H1 (cell line): ENCODE measurements at regions not wholly inside any gene's neighbourhood (a gene's known extent, or its start where the extent isn't known, plus 50 kb on each side); places are given as distances from the start of the nearest gene placed in this dataset.

Experiments
- CTCF ChIA-PET: fragments of 300-600 bp; sonication (Branson Sonifier 250); formaldehyde crosslinking; loops from one replicate; lab custom pipeline; 2021; ENCODE audit not compliant: partially characterized antibody; lab: Charles Lee
- POLR2A ChIA-PET: fragments of 300-600 bp; sonication (Branson Sonifier 250); formaldehyde crosslinking; loops from one replicate; lab custom pipeline; 2021; ENCODE audit warnings: inconsistent platforms; ENCODE audit not compliant: partially characterized antibody; lab: Charles Lee
- DNase-seq, 2 experiments: peaks; one replicate each; pipeline versions ENCODE4 v3.0.0 to v3.0.0-alpha.2; 2010 to 2022; ENCODE audit warnings: low spot score in 2 of 2, low read depth in 1 of 2, mixed read lengths in 1 of 2
- FAIRE-seq: peaks from 2 replicates; lab custom pipeline; 2011; peaks lifted over from hg19 to GRCh38; lab: Jason Lieb, UNC
- H2AFZ ChIP-seq: 2 replicates; pipeline ENCODE4 v1.8.1; 2012; ENCODE audit warnings: low read length, inconsistent platforms
- H2AK5ac ChIP-seq: 2 replicates; pipeline ENCODE4 v1.6.1; 2013; ENCODE audit warnings: low read depth, low read length
- H2BK120ac ChIP-seq: replicated peaks from 2 replicates; pipeline ENCODE3; 2013; ENCODE audit warnings: low read depth, low read length, inconsistent platforms
- H2BK12ac ChIP-seq: 2 replicates; pipeline ENCODE4 v1.6.1; 2013; ENCODE audit warnings: low read depth, low read length
- H2BK15ac ChIP-seq: 2 replicates; pipeline ENCODE4 v1.6.1; 2013; ENCODE audit warnings: low read length
- H2BK20ac ChIP-seq: 2 replicates; pipeline ENCODE4 v1.6.1; 2013; ENCODE audit warnings: low read length
- H2BK5ac ChIP-seq: 2 replicates; pipeline ENCODE4 v1.6.1; 2013; ENCODE audit warnings: low read depth, low read length
- H3K14ac ChIP-seq: 2 replicates; pipeline ENCODE4 v1.6.1; 2013; ENCODE audit warnings: inconsistent platforms; ENCODE audit not compliant: insufficient read length
- H3K18ac ChIP-seq: 2 replicates; pipeline ENCODE4 v1.6.1; 2013; ENCODE audit warnings: low read length; ENCODE audit errors: extremely low read depth
- H3K23ac ChIP-seq: 2 replicates; pipeline ENCODE4 v1.6.1; 2013; ENCODE audit warnings: inconsistent platforms; ENCODE audit not compliant: insufficient read length
- H3K23me2 ChIP-seq: 2 replicates; pipeline ENCODE4 v1.6.1; 2013; ENCODE audit warnings: low read depth, low read length
- H3K27ac ChIP-seq: 2 replicates; pipeline ENCODE4 v1.6.1; 2011; ENCODE audit warnings: low read depth, low read length, inconsistent platforms
- H3K27me3 ChIP-seq, 4 experiments: replicated peaks in 1 of 4; 1 replicate in 1 of 4; 2 replicates in 3 of 4; pipeline versions ENCODE4 v1.6.1 to v1.8.1; 2011 to 2013; ENCODE audit warnings: low read length in 3 of 4, mild to moderate bottlenecking in 3 of 4, inconsistent platforms in 2 of 4, mixed read lengths in 2 of 4, moderate library complexity in 1 of 4; ENCODE audit not compliant: control insufficient read depth in 3 of 4, insufficient read depth in 3 of 4; ENCODE audit errors: extremely low read depth in 1 of 4
- H3K36me3 ChIP-seq, 4 experiments: 2 replicates each; pipeline versions ENCODE4 v1.6.1 to v1.8.1; 2011 to 2013; ENCODE audit warnings: mild to moderate bottlenecking in 4 of 4, low read length in 3 of 4, moderate library complexity in 2 of 4, control low read depth in 1 of 4, inconsistent platforms in 1 of 4; ENCODE audit not compliant: insufficient read depth in 4 of 4, control insufficient read depth in 2 of 4
- H3K4ac ChIP-seq: replicated peaks from 2 replicates; pipeline ENCODE3; 2013; ENCODE audit warnings: low read length, low read depth, mixed read lengths, inconsistent platforms; ENCODE audit not compliant: insufficient read length
- H3K4me1 ChIP-seq, 4 experiments: replicated peaks in 1 of 4; 1 replicate in 1 of 4; 2 replicates in 3 of 4; pipeline versions ENCODE4 v1.6.1 to v1.8.1; 2011 to 2013; ENCODE audit warnings: low read length in 3 of 4, inconsistent platforms in 2 of 4, mixed read lengths in 1 of 4; ENCODE audit not compliant: insufficient read depth in 4 of 4, control insufficient read depth in 3 of 4
- H3K4me2 ChIP-seq, 2 experiments: 2 replicates each; pipeline versions ENCODE4 v1.6.1 to v1.8.1; 2011 to 2013; ENCODE audit warnings: low read depth in 2 of 2, low read length in 2 of 2, control low read depth in 1 of 2, inconsistent platforms in 1 of 2, mild to moderate bottlenecking in 1 of 2; ENCODE audit not compliant: insufficient read depth in 1 of 2
- H3K4me3 ChIP-seq, 4 experiments: fragments of 200-600, 300-600 bp in 1 of 4; sonication (generic), shearing (Covaris generic), sonication (Bioruptor Twin) in 1 of 4; 2 replicates each; pipeline versions ENCODE4 v1.5.1 to v1.8.1; 2011 to 2016; ENCODE audit warnings: low read length in 4 of 4, low read depth in 3 of 4, control low read depth in 2 of 4, inconsistent platforms in 2 of 4, mild to moderate bottlenecking in 2 of 4, mixed read lengths in 1 of 4, moderate library complexity in 1 of 4; ENCODE audit not compliant: insufficient read depth in 2 of 4; ENCODE audit errors: extremely low read depth in 1 of 4
- H3K56ac ChIP-seq: replicated peaks from 2 replicates; pipeline ENCODE3; 2013; ENCODE audit warnings: low read depth, mild to moderate bottlenecking, mixed read lengths, low read length, inconsistent platforms; ENCODE audit not compliant: insufficient read length
- H3K79me1 ChIP-seq: 2 replicates; pipeline ENCODE4 v1.6.1; 2013; ENCODE audit warnings: low read depth, low read length, control low read depth
- H3K79me2 ChIP-seq, 2 experiments: 2 replicates each; pipeline versions ENCODE4 v1.6.1 to v1.8.1; 2012 to 2013; ENCODE audit warnings: low read length in 2 of 2, mild to moderate bottlenecking in 2 of 2, inconsistent platforms in 1 of 2; ENCODE audit not compliant: insufficient read depth in 2 of 2, control insufficient read depth in 1 of 2
- H3K9ac ChIP-seq, 4 experiments: replicated peaks in 1 of 4; 1 replicate in 1 of 4; 2 replicates in 3 of 4; pipeline versions ENCODE4 v1.6.1 to v1.8.1; 2011 to 2013; ENCODE audit warnings: low read depth in 3 of 4, low read length in 3 of 4, control low read depth in 2 of 4, mild to moderate bottlenecking in 2 of 4, moderate library complexity in 2 of 4, inconsistent platforms in 1 of 4; ENCODE audit errors: extremely low read depth in 1 of 4
- H3K9me3 ChIP-seq, 2 experiments: 2 replicates each; pipeline versions ENCODE4 v1.6.1 to v1.8.1; 2012 to 2013; ENCODE audit warnings: mild to moderate bottlenecking in 2 of 2, moderate library complexity in 2 of 2, control low read depth in 1 of 2, inconsistent platforms in 1 of 2, low read depth in 1 of 2, low read length in 1 of 2, mixed read lengths in 1 of 2; ENCODE audit not compliant: insufficient read depth in 2 of 2
- H4K20me1 ChIP-seq, 2 experiments: replicated peaks in 1 of 2; 2 replicates each; pipeline versions ENCODE3 to v1.8.1; 2011 to 2013; ENCODE audit warnings: inconsistent platforms in 2 of 2, low read length in 2 of 2, mild to moderate bottlenecking in 1 of 2; ENCODE audit not compliant: insufficient read depth in 2 of 2, control insufficient read depth in 1 of 2
- H4K5ac ChIP-seq: 2 replicates; pipeline ENCODE4 v1.6.1; 2013; ENCODE audit warnings: low read length, low read depth, mixed read lengths, inconsistent platforms; ENCODE audit not compliant: insufficient read length
- H4K8ac ChIP-seq: 2 replicates; pipeline ENCODE4 v1.8.0; 2013; ENCODE audit warnings: mild to moderate bottlenecking, moderate library complexity, low read length, inconsistent platforms; ENCODE audit not compliant: insufficient read depth; ENCODE audit errors: extremely low read depth
- H4K91ac ChIP-seq: replicated peaks from 2 replicates; pipeline ENCODE3; 2013; ENCODE audit warnings: low read length, mixed read lengths, inconsistent platforms; ENCODE audit not compliant: insufficient read length
- ASH2L ChIP-seq: fragments of 200-600, 300-600 bp; sonication (generic); IDR thresholded peaks from one replicate; pipeline ENCODE4 v1.7.1; 2017; ENCODE audit warnings: low read length
- BACH1 ChIP-seq: IDR thresholded peaks from 2 replicates; pipeline ENCODE4 v1.6.1; 2012; ENCODE audit warnings: low read length, improper control_type of control experiment
- CBX5 ChIP-seq: fragments of 300-800, 300-1000 bp; sonication (generic); IDR thresholded peaks from 2 replicates; pipeline ENCODE4 v1.7.1; 2016; ENCODE audit warnings: antibody characterized with exemption, low read length, low read depth
- CEBPB ChIP-seq: IDR thresholded peaks from 2 replicates; pipeline ENCODE4 v1.6.1; 2012; ENCODE audit warnings: low read depth, low read length
- CHD1 ChIP-seq: IDR thresholded peaks from 2 replicates; pipeline ENCODE4 v1.6.1; 2012; ENCODE audit warnings: low read depth, low read length, improper control_type of control experiment
- CTBP2 ChIP-seq: IDR thresholded peaks from 2 replicates; pipeline ENCODE4 v1.7.0; 2011; ENCODE audit warnings: borderline replicate concordance, mild to moderate bottlenecking, moderate library complexity, mixed read lengths, low read length; ENCODE audit not compliant: insufficient read depth, insufficient read length
- E2F6 ChIP-seq: IDR thresholded peaks from 2 replicates; pipeline ENCODE4 v1.6.1; 2012; ENCODE audit warnings: inconsistent platforms
- JUN ChIP-seq: IDR thresholded peaks from 2 replicates; pipeline ENCODE4 v1.6.1; 2011; ENCODE audit warnings: low read depth, mild to moderate bottlenecking, improper control_type of control experiment, low read length
- POLR2AphosphoS5 ChIP-seq: IDR thresholded peaks from 2 replicates; pipeline ENCODE4 v1.6.1; 2011; ENCODE audit warnings: low read depth, low read length
- RFX5 ChIP-seq: IDR thresholded peaks from 2 replicates; pipeline ENCODE4 v1.6.1; 2011; ENCODE audit warnings: low read depth, low read length, improper control_type of control experiment, borderline replicate concordance
- RNF2 ChIP-seq: fragments of 200-900, 300-1000 bp; sonication (generic); IDR thresholded peaks from 2 replicates; pipeline ENCODE4 v1.7.1; 2016; ENCODE audit warnings: borderline replicate concordance, low read depth, mild to moderate bottlenecking, antibody characterized with exemption, low read length; ENCODE audit not compliant: poor library complexity, severe bottlenecking; ENCODE audit errors: missing control alignments
- SAP30 ChIP-seq: fragments of 300-600 bp; sonication (generic); IDR thresholded peaks from 2 replicates; pipeline ENCODE4 v1.7.1; 2012; ENCODE audit warnings: low read length, moderate library complexity, mild to moderate bottlenecking, inconsistent platforms; ENCODE audit not compliant: insufficient read depth, insufficient replicate concordance
- SRF ChIP-seq: IDR thresholded peaks from 2 replicates; pipeline ENCODE4 v1.6.1; 2011; ENCODE audit warnings: mild to moderate bottlenecking, low read depth, low read length, moderate library complexity
- SUZ12 ChIP-seq: fragments of 200-600 bp; sonication (generic); IDR thresholded peaks from 2 replicates; pipeline ENCODE4 v1.6.1; 2012; ENCODE audit warnings: mild to moderate bottlenecking, inconsistent platforms, low read length, moderate library complexity, mixed read lengths
- WGBS, 2 experiments: shearing (Covaris generic) in 1 of 2; methylation state at CpG; one replicate each; pipeline versions ENCODE4 v1.1.6 to v1.1.7; 2013 to 2015; ENCODE audit warnings: low lambda C conversion rate in 2 of 2, mixed read lengths in 2 of 2, inconsistent platforms in 1 of 2, low coverage in 1 of 2, missing lambda C conversion rate in 1 of 2; ENCODE audit not compliant: insufficient replicate concordance in 2 of 2, insufficient coverage in 1 of 2, insufficient read length in 1 of 2; ENCODE audit errors: extremely low coverage in 1 of 2, missing lambda C conversion rate in 1 of 2; 5-methylcytosine and 5-hydroxymethylcytosine counted together

- no peaks in the 10 kb centered on the region for H3K9me3 ChIP-seq
Measured at GRCh38 chr3:79844176-79844575, 76.4 kb upstream of the ROBO1 start.

More at GRCh38 chr3:79844176-79844575, 76.4 kb upstream of the ROBO1 start:
- Histone ChIP-seq H3K14ac (no peak overlapping the region), H4K20me1 (no peaks in the 10 kb centered on the region), H4K8ac (no peak overlapping the region), H2BK5ac (no peak overlapping the region), H3K4ac (no peak overlapping the region), H3K23ac (no peak overlapping the region), H2BK15ac (no peak overlapping the region), H3K27ac (no peak overlapping the region), H3K18ac (no peak overlapping the region), H4K5ac (no peak overlapping the region), H4K91ac (no peak overlapping the region), H3K4me3 (no peak overlapping the region), H3K4me1 (no peaks in the 10 kb centered on the region), H2AK5ac (no peak overlapping the region), H3K36me3 (no peaks in the 10 kb centered on the region), H3K4me2 (no peak overlapping the region), H2BK20ac (no peak overlapping the region), H3K79me2 (no peaks in the 10 kb centered on the region), H3K23me2 (no peaks in the 10 kb centered on the region), H2BK12ac (no peak overlapping the region), H3K56ac (no peak overlapping the region), H2AFZ (no peak overlapping the region), H3K79me1 (no peaks in the 10 kb centered on the region), H2BK120ac (no peak overlapping the region), H3K9ac (no peak overlapping the region), H3K27me3 (no peaks in the 10 kb centered on the region)
- ChIA-PET POLR2A (no interaction called here), CTCF (interaction anchor here (0.9 kb wide), 1 partner anchor 14 kb away, joined by 4 read pairs; no protein-coding TSS in a partner anchor)
- no peak for DNase-seq
- WGBS, 2 experiments = 86% methylated on average over 2 of the region's 2 CpGs; no CpG with 5 or more reads in 1 of the 2 experiments
- no peak for FAIRE-seq
- no peak for TF ChIP-seq RFX5
- no peak for TF ChIP-seq CBX5
- no peak for TF ChIP-seq SUZ12
- no peak for TF ChIP-seq SAP30
- no peak for TF ChIP-seq ASH2L
- TF ChIP-seq E2F6 = no peak
- no peak for TF ChIP-seq POLR2AphosphoS5
- no peak for TF ChIP-seq CEBPB
- TF ChIP-seq BACH1 = no peak
- no peak for TF ChIP-seq CTBP2
- no peak for TF ChIP-seq CHD1
- TF ChIP-seq SRF = no peak
- no peak for TF ChIP-seq JUN
- TF ChIP-seq RNF2 = no peak
